Astrocyte (in vitro differentiated cells and primary cell): ENCODE measurements at regions not wholly inside any gene's neighbourhood (a gene's known extent, or its start where the extent isn't known, plus 50 kb on each side); places are given as distances from the start of the nearest gene placed in this dataset.

ENCODE experiments used
- CTCF ChIP-seq: IDR thresholded peaks from 2 replicates; pipeline ENCODE4 v1.5.1; 2011; ENCODE audit warnings: low read depth, mild to moderate bottlenecking, inconsistent platforms, low read length, moderate library complexity; ENCODE audit not compliant: insufficient read depth
- EZH2 ChIP-seq: IDR thresholded peaks from 2 replicates; pipeline ENCODE4 v1.6.1; 2012; ENCODE audit warnings: mild to moderate bottlenecking, low read length, inconsistent platforms; ENCODE audit not compliant: insufficient read depth

GRCh38 chr18:30192216-30192615, 850.3 kb downstream of the DSC3 start:
- TF ChIP-seq CTCF (no peak), EZH2 (no peak)
